ENCODE measurements at regions not wholly inside any gene's neighbourhood (a gene's known extent, or its start where the extent isn't known, plus 50 kb on each side); places are given as distances from the start of the nearest gene placed in this dataset.

DNA sequence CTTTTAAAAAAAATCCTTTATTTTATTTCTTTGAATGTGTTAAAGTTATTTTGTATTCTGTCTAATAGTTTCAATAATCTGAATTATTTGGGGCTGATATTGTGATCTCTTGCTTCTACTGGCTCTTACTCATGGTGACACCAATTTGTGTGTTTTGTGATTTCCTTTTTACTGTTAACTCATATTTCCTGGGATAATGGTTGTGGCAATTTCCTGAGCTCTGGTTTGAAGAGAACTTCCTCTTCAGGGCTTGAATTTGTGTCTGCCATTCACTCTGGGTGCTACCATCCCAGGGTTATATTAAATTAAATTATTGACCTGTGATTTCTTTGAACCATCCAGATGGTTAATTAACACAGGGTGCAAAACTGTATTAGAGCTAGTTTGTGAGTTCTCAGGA is 60.4 kb upstream of the RNF7 start:
- TF ChIP-seq, protein P1, sequence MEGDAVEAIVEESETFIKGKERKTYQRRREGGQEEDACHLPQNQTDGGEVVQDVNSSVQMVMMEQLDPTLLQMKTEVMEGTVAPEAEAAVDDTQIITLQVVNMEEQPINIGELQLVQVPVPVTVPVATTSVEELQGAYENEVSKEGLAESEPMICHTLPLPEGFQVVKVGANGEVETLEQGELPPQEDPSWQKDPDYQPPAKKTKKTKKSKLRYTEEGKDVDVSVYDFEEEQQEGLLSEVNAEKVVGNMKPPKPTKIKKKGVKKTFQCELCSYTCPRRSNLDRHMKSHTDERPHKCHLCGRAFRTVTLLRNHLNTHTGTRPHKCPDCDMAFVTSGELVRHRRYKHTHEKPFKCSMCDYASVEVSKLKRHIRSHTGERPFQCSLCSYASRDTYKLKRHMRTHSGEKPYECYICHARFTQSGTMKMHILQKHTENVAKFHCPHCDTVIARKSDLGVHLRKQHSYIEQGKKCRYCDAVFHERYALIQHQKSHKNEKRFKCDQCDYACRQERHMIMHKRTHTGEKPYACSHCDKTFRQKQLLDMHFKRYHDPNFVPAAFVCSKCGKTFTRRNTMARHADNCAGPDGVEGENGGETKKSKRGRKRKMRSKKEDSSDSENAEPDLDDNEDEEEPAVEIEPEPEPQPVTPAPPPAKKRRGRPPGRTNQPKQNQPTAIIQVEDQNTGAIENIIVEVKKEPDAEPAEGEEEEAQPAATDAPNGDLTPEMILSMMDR (IDR thresholded peaks at IDR 0.05; ENCODE audit: low read length), result no peak
- no peak for TF ChIP-seq EZH2 (IDR thresholded peaks at IDR 0.05; ENCODE audit: borderline replicate concordance, low read length)
